ENCODE measurements at regions not wholly inside any gene's neighbourhood (a gene's known extent, or its start where the extent isn't known, plus 50 kb on each side); places are given as distances from the start of the nearest gene placed in this dataset.

DNA sequence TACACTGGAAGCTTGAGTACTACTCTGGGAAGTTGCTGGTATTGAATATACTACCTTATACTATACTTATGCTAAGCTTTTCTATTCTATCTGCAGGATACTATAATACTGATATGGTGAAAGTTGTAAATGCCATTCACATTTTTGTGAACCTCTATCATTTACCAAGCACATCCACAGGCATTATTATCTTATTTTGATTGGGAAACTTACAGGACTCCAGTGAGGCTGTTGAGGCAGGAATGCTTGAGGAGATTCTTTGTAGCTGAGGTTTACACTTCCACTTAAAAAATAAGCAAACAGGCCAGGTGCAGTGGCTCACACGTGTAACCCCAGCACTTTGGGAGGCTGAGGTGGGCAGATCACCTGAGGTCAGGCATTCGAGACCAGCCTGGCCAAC lies 442.9 kb downstream of the QKI start:
- TF ChIP-seq, protein P1, sequence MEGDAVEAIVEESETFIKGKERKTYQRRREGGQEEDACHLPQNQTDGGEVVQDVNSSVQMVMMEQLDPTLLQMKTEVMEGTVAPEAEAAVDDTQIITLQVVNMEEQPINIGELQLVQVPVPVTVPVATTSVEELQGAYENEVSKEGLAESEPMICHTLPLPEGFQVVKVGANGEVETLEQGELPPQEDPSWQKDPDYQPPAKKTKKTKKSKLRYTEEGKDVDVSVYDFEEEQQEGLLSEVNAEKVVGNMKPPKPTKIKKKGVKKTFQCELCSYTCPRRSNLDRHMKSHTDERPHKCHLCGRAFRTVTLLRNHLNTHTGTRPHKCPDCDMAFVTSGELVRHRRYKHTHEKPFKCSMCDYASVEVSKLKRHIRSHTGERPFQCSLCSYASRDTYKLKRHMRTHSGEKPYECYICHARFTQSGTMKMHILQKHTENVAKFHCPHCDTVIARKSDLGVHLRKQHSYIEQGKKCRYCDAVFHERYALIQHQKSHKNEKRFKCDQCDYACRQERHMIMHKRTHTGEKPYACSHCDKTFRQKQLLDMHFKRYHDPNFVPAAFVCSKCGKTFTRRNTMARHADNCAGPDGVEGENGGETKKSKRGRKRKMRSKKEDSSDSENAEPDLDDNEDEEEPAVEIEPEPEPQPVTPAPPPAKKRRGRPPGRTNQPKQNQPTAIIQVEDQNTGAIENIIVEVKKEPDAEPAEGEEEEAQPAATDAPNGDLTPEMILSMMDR (IDR thresholded peaks at IDR 0.05; ENCODE audit: control extremely low read depth, extremely low read depth, low read depth, missing control alignments), result no peak
- DNase-seq (ENCODE audit: extremely low spot score), result no peak
- CTCF ChIA-PET, result no interaction called here
- POLR2A ChIA-PET, result no interaction called here

DNA sequence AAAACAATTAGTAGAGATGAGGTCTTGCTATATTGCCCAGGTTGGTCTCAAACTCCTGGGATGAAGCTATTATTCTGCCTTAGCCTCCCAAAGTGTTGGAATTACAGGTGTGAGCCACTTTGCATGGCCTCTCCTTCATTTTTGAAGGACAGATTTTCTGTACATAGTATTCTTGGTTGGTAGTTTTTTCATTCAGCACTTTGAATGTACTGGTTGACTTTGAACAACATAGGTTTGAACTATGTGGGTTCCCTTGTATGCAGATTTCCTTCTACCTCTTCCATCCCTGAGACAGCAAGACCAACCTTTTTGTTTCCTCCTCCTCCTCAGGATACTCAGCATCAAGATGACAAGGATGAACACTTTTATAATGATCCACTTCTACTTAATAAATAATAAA lies 436.4 kb downstream of the QKI start:
- ChIA-PET POLR2A (no interaction called here), CTCF (no interaction called here)
- TF ChIP-seq, protein P1 (IDR thresholded peaks at IDR 0.05; ENCODE audit: control extremely low read depth, extremely low read depth, low read depth, missing control alignments), result no peak
- DNase-seq (ENCODE audit: extremely low spot score), result no peak

DNA sequence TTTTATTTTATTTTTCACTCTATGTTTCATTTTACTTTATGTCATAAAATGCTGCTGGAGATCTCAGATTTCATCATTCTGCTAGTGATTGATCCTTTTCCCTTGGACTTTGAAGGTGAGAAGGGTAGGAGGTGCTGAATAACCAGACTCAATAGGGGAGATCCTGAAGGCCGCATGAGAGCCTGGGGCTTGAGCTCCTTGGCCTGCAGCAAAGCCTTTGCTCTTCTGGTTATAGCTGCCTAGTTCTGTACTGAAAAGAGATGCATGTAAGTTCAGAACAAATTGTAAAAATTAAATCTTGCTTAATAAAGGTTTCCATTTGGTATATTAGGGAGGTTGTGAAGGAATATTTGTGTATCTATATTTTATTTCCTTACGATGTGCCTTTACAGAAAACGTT lies 430.2 kb downstream of the QKI start:
- CTCF ChIA-PET, result interaction anchor here (1.3 kb wide), 1 partner anchor 10 kb away, joined by 3 read pairs; no protein-coding TSS in a partner anchor
- DNase-seq (ENCODE audit: extremely low spot score), result no peak
- TF ChIP-seq, protein P1 (IDR thresholded peaks at IDR 0.05; ENCODE audit: control extremely low read depth, extremely low read depth, low read depth, missing control alignments), result no peak
- POLR2A ChIA-PET, result no interaction called here

DNA sequence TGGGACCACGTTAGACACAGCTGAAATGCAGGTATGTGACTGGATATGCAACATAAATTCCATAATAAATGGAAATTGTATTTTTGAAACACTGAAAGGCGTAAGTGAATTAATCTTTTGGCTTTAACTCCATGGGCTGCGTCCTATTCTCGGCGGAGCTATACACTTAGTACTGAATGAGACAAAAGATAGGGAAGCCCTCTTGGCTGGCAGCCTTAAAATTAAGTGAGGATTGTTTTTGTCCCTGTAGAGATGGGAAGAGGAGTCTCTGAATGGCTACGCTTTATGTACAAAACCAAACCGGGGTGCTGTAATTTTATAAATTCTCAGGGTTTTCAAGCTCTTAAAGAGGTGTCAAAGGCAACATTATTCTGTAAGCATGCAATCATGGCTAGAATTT lies 429.8 kb downstream of the QKI start:
- TF ChIP-seq, protein P1 (IDR thresholded peaks at IDR 0.05; ENCODE audit: control extremely low read depth, extremely low read depth, low read depth, missing control alignments), result no peak

DNA sequence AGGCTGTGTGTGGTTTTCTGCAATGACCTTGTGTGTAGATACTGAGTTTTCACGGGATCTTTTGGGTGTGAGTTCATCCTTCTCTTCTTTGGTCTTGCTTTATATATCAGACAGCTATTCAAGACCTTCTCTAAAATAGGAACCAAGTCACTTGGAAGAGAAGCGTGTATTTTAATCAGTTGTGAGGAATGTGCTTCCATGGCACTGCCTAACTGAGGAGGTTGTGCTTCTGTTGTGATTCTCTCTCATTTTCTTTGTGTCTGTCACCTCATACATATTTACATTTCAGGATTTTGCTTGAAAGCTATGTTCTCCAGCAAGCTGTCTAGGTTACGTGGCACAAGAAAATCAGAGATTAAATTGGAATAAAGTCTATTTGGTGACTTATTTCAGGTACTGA lies 428.7 kb downstream of the QKI start:
- TF ChIP-seq, protein P1 (IDR thresholded peaks at IDR 0.05; ENCODE audit: control extremely low read depth, extremely low read depth, low read depth, missing control alignments), result no peak
- ChIA-PET POLR2A (no interaction called here), CTCF (interaction anchor here (1.0 kb wide), 1 partner anchor 15 kb away, joined by 3 read pairs; no protein-coding TSS in a partner anchor)
- DNase-seq (ENCODE audit: extremely low spot score), result no peak

More for the DNA sequence above, 429.8 kb downstream of the QKI start:
- no peak for DNase-seq (ENCODE audit: extremely low spot score)
- ChIA-PET CTCF (interaction anchor here (1.3 kb wide), 1 partner anchor 11 kb away, joined by 3 read pairs; no protein-coding TSS in a partner anchor), POLR2A (no interaction called here)

DNA sequence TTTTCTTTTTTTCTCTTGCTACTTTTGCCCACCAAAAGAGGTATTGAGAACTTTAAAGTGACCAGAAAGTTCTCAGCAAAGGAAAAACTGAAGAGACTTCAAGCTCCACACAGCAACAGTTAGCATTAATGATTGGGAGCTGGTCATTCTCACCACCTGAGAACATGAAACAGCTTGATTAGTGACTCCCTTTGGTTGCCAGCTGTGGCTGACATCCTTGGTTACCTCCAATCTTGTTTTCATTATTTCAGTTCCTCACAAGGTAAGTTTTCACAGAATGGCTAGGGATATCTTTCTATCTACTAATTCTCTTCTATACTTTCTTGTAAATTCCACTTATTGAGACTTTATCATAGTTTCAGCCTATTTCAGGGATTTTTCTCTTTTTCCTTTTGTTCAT lies 427.9 kb downstream of the QKI start:
- TF ChIP-seq, protein P1 (IDR thresholded peaks at IDR 0.05; ENCODE audit: control extremely low read depth, extremely low read depth, low read depth, missing control alignments), result no peak
- no peak for DNase-seq (ENCODE audit: extremely low spot score)
- POLR2A ChIA-PET, result no interaction called here
- CTCF ChIA-PET, result no interaction called here

DNA sequence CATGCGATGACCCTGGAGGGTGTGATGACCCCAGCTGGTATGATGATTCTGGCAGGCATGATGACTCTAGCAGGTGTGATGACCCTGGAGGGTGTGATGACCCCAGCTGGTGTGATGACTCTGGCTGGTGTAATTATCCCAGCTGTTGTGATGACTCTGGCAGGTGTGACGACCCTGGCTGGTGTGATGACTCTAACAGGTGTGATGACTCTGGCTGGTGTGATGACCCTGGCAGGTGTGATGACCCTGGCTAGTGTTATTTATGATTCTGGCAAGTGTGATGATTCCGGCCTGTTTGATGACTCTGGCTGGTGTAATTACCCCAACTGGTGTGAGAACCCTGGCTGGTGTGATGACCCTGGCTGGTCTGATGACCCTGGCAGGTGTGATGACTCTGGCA lies 427.2 kb downstream of the QKI start:
- ChIA-PET POLR2A (no interaction called here), CTCF (no interaction called here)
- TF ChIP-seq, protein P1 (IDR thresholded peaks at IDR 0.05; ENCODE audit: control extremely low read depth, extremely low read depth, low read depth, missing control alignments), result no peak
- no peak for DNase-seq (ENCODE audit: extremely low spot score)

Data from GM10248 (cell line).